ENCODE measurements at regions not wholly inside any gene's neighbourhood (a gene's known extent, or its start where the extent isn't known, plus 50 kb on each side); places are given as distances from the start of the nearest gene placed in this dataset.

- TF ChIP-seq CTCF (IDR thresholded peaks at IDR 0.05), result no peak
- no peak for TF ChIP-seq EZH2 (IDR thresholded peaks at IDR 0.05; ENCODE audit: borderline replicate concordance, insufficient read depth, low read depth, low read length, poor library complexity, severe bottlenecking)
Measured at GRCh38 chr17:34502426-34502825, 77.0 kb upstream of the TMEM132E start.
